ENCODE measurements at regions not wholly inside any gene's neighbourhood (a gene's known extent, or its start where the extent isn't known, plus 50 kb on each side); places are given as distances from the start of the nearest gene placed in this dataset.

- H3K4me3 ChIP-seq = no peak overlapping the region
- H3K4me2 ChIP-seq = no peak overlapping the region
- ChIA-PET POLR2A (no interaction called here), CTCF (interaction anchor here (2.4 kb wide), 1 partner anchor 38 kb away, joined by 9 read pairs; no protein-coding TSS in a partner anchor)
- ATAC-seq = no peak
- H3K4me1 ChIP-seq = no peaks in the 10 kb centered on the region
- H3K9me3 ChIP-seq = no peaks in the 10 kb centered on the region
- TF ChIP-seq SMC3 (IDR thresholded peaks at IDR 0.05) (no peak), CBX2 (IDR thresholded peaks at IDR 0.05; ENCODE audit: borderline replicate concordance, low read depth) (no peak), ATOH8 (CRISPR knock-in tag; IDR thresholded peaks at IDR 0.05; ENCODE audit: low read depth) (no peak), FOXS1 (CRISPR knock-in tag; IDR thresholded peaks at IDR 0.05) (no peak), EP300 (IDR thresholded peaks at IDR 0.05) (no peak), RFX5 (IDR thresholded peaks at IDR 0.05) (no peak), JUN (IDR thresholded peaks at IDR 0.05) (no peak), KDM1A (IDR thresholded peaks at IDR 0.05; ENCODE audit: low read depth) (no peak), NR3C1 (IDR thresholded peaks at IDR 0.05) (no peak)
- no peak overlapping the region for H3K27ac ChIP-seq
- FAIRE-seq = no peak
- WGBS (ENCODE audit: missing lambda C conversion rate) = 9% methylated on average over 6 of the region's 6 CpGs
- DNase-seq (ENCODE audit: low read depth in 1 of 2, low spot score in 1 of 2) = no peak
These were observed 158.7 kb upstream of the ZNF507 start for GRCh38 chr19:32186542-32187330.

- 11% methylated on average over 2 of the region's 2 CpGs for WGBS (ENCODE audit: missing lambda C conversion rate)
- H3K27ac ChIP-seq = no peak overlapping the region
- no peaks in the 10 kb centered on the region for H3K4me1 ChIP-seq
- ChIA-PET CTCF (interaction anchor here (0.8 to 2.4 kb wide), 5 partner anchors 9 to 1519 kb away, joined by 3 to 9 read pairs (median 3); no protein-coding TSS in a partner anchor), POLR2A (no interaction called here)
- H3K4me3 ChIP-seq = no peak overlapping the region
- H3K4me2 ChIP-seq = no peak overlapping the region
- DNase-seq (ENCODE audit: low read depth in 1 of 2, low spot score in 1 of 2) (no peak), FAIRE-seq (peak; percentile 43), ATAC-seq (no peak)
- 0 out of 3 replicates have a peak, but pooled peaks cover 4% of the 10 kb centered on the region for H3K9me3 ChIP-seq
- no peak for TF ChIP-seq HEYL (CRISPR knock-in tag; IDR thresholded peaks at IDR 0.05)
- no peak for TF ChIP-seq JUNB (IDR thresholded peaks at IDR 0.05)
- TF ChIP-seq HOXB13 (CRISPR knock-in tag; IDR thresholded peaks at IDR 0.05; ENCODE audit: low read depth) = no peak
- no peak for TF ChIP-seq E2F6 (IDR thresholded peaks at IDR 0.05; ENCODE audit: borderline replicate concordance, low read depth)
These were observed 156.5 kb upstream of the ZNF507 start for GRCh38 chr19:32188921-32189320.

GRCh38 chr19:32189956-32190706 is 155.3 kb upstream of the ZNF507 start:
- H3K4me1 ChIP-seq = no peaks in the 10 kb centered on the region
- H3K4me3 ChIP-seq = no peak overlapping the region
- H3K4me2 ChIP-seq = no peak overlapping the region
- TF ChIP-seq ELK1 (IDR thresholded peaks at IDR 0.05; ENCODE audit: low read depth, low read length) = no peak
- TF ChIP-seq EHMT2 (IDR thresholded peaks at IDR 0.05; ENCODE audit: low read depth) = no peak
- no peak for TF ChIP-seq HEYL (CRISPR knock-in tag; IDR thresholded peaks at IDR 0.05)
- no peak for TF ChIP-seq CHD2 (IDR thresholded peaks at IDR 0.05; ENCODE audit: low read length, partially characterized antibody)
- TF ChIP-seq RARB (CRISPR knock-in tag; IDR thresholded peaks at IDR 0.05) = no peak
- TF ChIP-seq HOXA7 (CRISPR knock-in tag; IDR thresholded peaks at IDR 0.05) = no peak
- no peak for TF ChIP-seq ZC3H11A (IDR thresholded peaks at IDR 0.05)
- H3K9me3 ChIP-seq = 0 out of 3 replicates have a peak, but pooled peaks cover 4% of the 10 kb centered on the region
- CTCF ChIA-PET = interaction anchor here (0.6 to 1.9 kb wide), 6 partner anchors 8 to 1507 kb away, joined by 3 to 8 read pairs (median 4); no protein-coding TSS in a partner anchor
- no peak overlapping the region for H3K27ac ChIP-seq
- peak in 1 of 2 experiments; percentile 58; a peak in 1 of 6 replicates for ATAC-seq
- 3% methylated on average over 6 of the region's 6 CpGs for WGBS (ENCODE audit: missing lambda C conversion rate)
- DNase-seq (ENCODE audit: low read depth in 1 of 2, low spot score in 1 of 2) = no peak
- FAIRE-seq = no peak
- POLR2A ChIA-PET = interaction anchor here (0.7 kb wide), 1 partner anchor 9 kb away, joined by 3 read pairs; no protein-coding TSS in a partner anchor

All from A549 (cell line).